ENCODE measurements at regions not wholly inside any gene's neighbourhood (a gene's known extent, or its start where the extent isn't known, plus 50 kb on each side); places are given as distances from the start of the nearest gene placed in this dataset.

GRCh38 chr4:22336822-22337221 is 179.0 kb downstream of the ADGRA3 start:
- Histone ChIP-seq H3K4me3 (ENCODE audit: low read depth, low read length) (no peak overlapping the region), H4K8ac (ENCODE audit: low read depth, low read length) (no peak overlapping the region), H3K4me1 (ENCODE audit: control insufficient read depth in 1 of 2, insufficient read depth in 2 of 2, low read length in 2 of 2) (no peaks in the 10 kb centered on the region), H2AK5ac (ENCODE audit: low read length) (no peak overlapping the region), H3K27ac (ENCODE audit: low read depth, low read length) (no peak overlapping the region), H3K36me3 (ENCODE audit: control insufficient read depth in 1 of 2, insufficient read depth in 2 of 2, low read length in 2 of 2) (no peaks in the 10 kb centered on the region), H3K4me2 (ENCODE audit: low read length) (no peak overlapping the region), H2BK12ac (ENCODE audit: low read length) (no peak overlapping the region), H3K27me3 (ENCODE audit: insufficient read depth, low read length) (no peaks in the 10 kb centered on the region), H2BK5ac (ENCODE audit: low read depth, low read length, poor library complexity) (no peak overlapping the region), H3K9me3 (ENCODE audit: insufficient read depth, low read depth, low read length) (no peaks in the 10 kb centered on the region), H4K91ac (ENCODE audit: low read depth, low read length) (no peak overlapping the region), H3K79me1 (ENCODE audit: low read length) (no peaks in the 10 kb centered on the region), H2BK120ac (ENCODE audit: insufficient read depth, low read length, poor library complexity) (no peak overlapping the region), H3K18ac (ENCODE audit: low read length) (no peak overlapping the region), H3K79me2 (ENCODE audit: control insufficient read depth, insufficient read depth, low read length, poor library complexity) (no peaks in the 10 kb centered on the region), H3K23ac (ENCODE audit: low read length) (no peak overlapping the region), H4K12ac (ENCODE audit: low read depth, low read length) (no peak overlapping the region), H3K9ac (ENCODE audit: low read length) (no peak overlapping the region), H2AFZ (ENCODE audit: insufficient read depth, low read length, poor library complexity) (no peak overlapping the region), H3K14ac (ENCODE audit: low read length) (no peak overlapping the region), H3K4ac (ENCODE audit: low read depth, low read length) (no peak overlapping the region)
- DNase-seq, result no peak
- WGBS (ENCODE audit: extremely low coverage, insufficient coverage, insufficient read length), result no CpG with 5 or more reads among the region's 6 CpGs

- no CpG with 5 or more reads among the region's 2 CpGs for WGBS (ENCODE audit: extremely low coverage, insufficient coverage, insufficient read length)
- no peak overlapping the region for H3K4ac ChIP-seq (ENCODE audit: low read depth, low read length)
- no peak overlapping the region for H3K14ac ChIP-seq (ENCODE audit: low read length)
- H3K27ac ChIP-seq (ENCODE audit: low read depth, low read length), result no peak overlapping the region
- no peak overlapping the region for H3K9ac ChIP-seq (ENCODE audit: low read length)
- H2BK120ac ChIP-seq (ENCODE audit: insufficient read depth, low read length, poor library complexity), result no peak overlapping the region
- no peaks in the 10 kb centered on the region for H3K4me1 ChIP-seq (ENCODE audit: control insufficient read depth in 1 of 2, insufficient read depth in 2 of 2, low read length in 2 of 2)
- H3K79me1 ChIP-seq (ENCODE audit: low read length), result no peaks in the 10 kb centered on the region
- no peaks in the 10 kb centered on the region for H3K27me3 ChIP-seq (ENCODE audit: insufficient read depth, low read length)
- H3K9me3 ChIP-seq (ENCODE audit: insufficient read depth, low read depth, low read length), result no peaks in the 10 kb centered on the region
- no peak overlapping the region for H3K23ac ChIP-seq (ENCODE audit: low read length)
- no peak for DNase-seq
- no peak overlapping the region for H4K8ac ChIP-seq (ENCODE audit: low read depth, low read length)
- no peak overlapping the region for H2BK5ac ChIP-seq (ENCODE audit: low read depth, low read length, poor library complexity)
- no peak overlapping the region for H3K4me3 ChIP-seq (ENCODE audit: low read depth, low read length)
- no peak overlapping the region for H2AK5ac ChIP-seq (ENCODE audit: low read length)
- H3K18ac ChIP-seq (ENCODE audit: low read length), result no peak overlapping the region
- no peak overlapping the region for H2AFZ ChIP-seq (ENCODE audit: insufficient read depth, low read length, poor library complexity)
- H3K4me2 ChIP-seq (ENCODE audit: low read length), result no peak overlapping the region
- no peaks in the 10 kb centered on the region for H3K79me2 ChIP-seq (ENCODE audit: control insufficient read depth, insufficient read depth, low read length, poor library complexity)
- no peak overlapping the region for H2BK12ac ChIP-seq (ENCODE audit: low read length)
- H4K91ac ChIP-seq (ENCODE audit: low read depth, low read length), result no peak overlapping the region
- H4K12ac ChIP-seq (ENCODE audit: low read depth, low read length), result no peak overlapping the region
- H3K36me3 ChIP-seq (ENCODE audit: control insufficient read depth in 1 of 2, insufficient read depth in 2 of 2, low read length in 2 of 2), result no peaks in the 10 kb centered on the region
Measured at GRCh38 chr4:22334155-22334554, 181.7 kb downstream of the ADGRA3 start.

- no peaks in the 10 kb centered on the region for H3K4me1 ChIP-seq (ENCODE audit: control insufficient read depth in 1 of 2, insufficient read depth in 2 of 2, low read length in 2 of 2)
- no peaks in the 10 kb centered on the region for H3K79me1 ChIP-seq (ENCODE audit: low read length)
- no peak overlapping the region for H2BK5ac ChIP-seq (ENCODE audit: low read depth, low read length, poor library complexity)
- H3K4me2 ChIP-seq (ENCODE audit: low read length), result no peak overlapping the region
- no CpG with 5 or more reads among the region's 1 CpG for WGBS (ENCODE audit: extremely low coverage, insufficient coverage, insufficient read length)
- no peak overlapping the region for H3K27ac ChIP-seq (ENCODE audit: low read depth, low read length)
- H2BK12ac ChIP-seq (ENCODE audit: low read length), result no peak overlapping the region
- no peak overlapping the region for H3K23ac ChIP-seq (ENCODE audit: low read length)
- no peaks in the 10 kb centered on the region for H3K36me3 ChIP-seq (ENCODE audit: control insufficient read depth in 1 of 2, insufficient read depth in 2 of 2, low read length in 2 of 2)
- H2AK5ac ChIP-seq (ENCODE audit: low read length), result no peak overlapping the region
- H3K14ac ChIP-seq (ENCODE audit: low read length), result no peak overlapping the region
- no peak for DNase-seq
- no peak overlapping the region for H4K12ac ChIP-seq (ENCODE audit: low read depth, low read length)
- no peak overlapping the region for H3K18ac ChIP-seq (ENCODE audit: low read length)
- H4K8ac ChIP-seq (ENCODE audit: low read depth, low read length), result no peak overlapping the region
- no peak overlapping the region for H4K91ac ChIP-seq (ENCODE audit: low read depth, low read length)
- H3K4ac ChIP-seq (ENCODE audit: low read depth, low read length), result no peak overlapping the region
- H3K9ac ChIP-seq (ENCODE audit: low read length), result no peak overlapping the region
- H2AFZ ChIP-seq (ENCODE audit: insufficient read depth, low read length, poor library complexity), result no peak overlapping the region
- no peak overlapping the region for H2BK120ac ChIP-seq (ENCODE audit: insufficient read depth, low read length, poor library complexity)
- H3K4me3 ChIP-seq (ENCODE audit: low read depth, low read length), result no peak overlapping the region
- no peaks in the 10 kb centered on the region for H3K79me2 ChIP-seq (ENCODE audit: control insufficient read depth, insufficient read depth, low read length, poor library complexity)
- no peaks in the 10 kb centered on the region for H3K9me3 ChIP-seq (ENCODE audit: insufficient read depth, low read depth, low read length)
- no peaks in the 10 kb centered on the region for H3K27me3 ChIP-seq (ENCODE audit: insufficient read depth, low read length)
Measured at GRCh38 chr4:22324422-22324821, 191.4 kb downstream of the ADGRA3 start.

- H4K8ac ChIP-seq (ENCODE audit: low read depth, low read length), result no peak overlapping the region
- H3K9ac ChIP-seq (ENCODE audit: low read length), result no peak overlapping the region
- H2AK5ac ChIP-seq (ENCODE audit: low read length), result no peak overlapping the region
- H3K4me2 ChIP-seq (ENCODE audit: low read length), result no peak overlapping the region
- no peak overlapping the region for H3K4me3 ChIP-seq (ENCODE audit: low read depth, low read length)
- H3K9me3 ChIP-seq (ENCODE audit: insufficient read depth, low read depth, low read length), result no peaks in the 10 kb centered on the region
- H3K14ac ChIP-seq (ENCODE audit: low read length), result no peak overlapping the region
- H3K36me3 ChIP-seq (ENCODE audit: control insufficient read depth in 1 of 2, insufficient read depth in 2 of 2, low read length in 2 of 2), result no peaks in the 10 kb centered on the region
- no peak overlapping the region for H2BK5ac ChIP-seq (ENCODE audit: low read depth, low read length, poor library complexity)
- no peak overlapping the region for H2BK12ac ChIP-seq (ENCODE audit: low read length)
- H3K27ac ChIP-seq (ENCODE audit: low read depth, low read length), result no peak overlapping the region
- no peaks in the 10 kb centered on the region for H3K27me3 ChIP-seq (ENCODE audit: insufficient read depth, low read length)
- WGBS (ENCODE audit: extremely low coverage, insufficient coverage, insufficient read length), result no CpG with 5 or more reads among the region's 2 CpGs
- H4K91ac ChIP-seq (ENCODE audit: low read depth, low read length), result no peak overlapping the region
- no peak for DNase-seq
- H2AFZ ChIP-seq (ENCODE audit: insufficient read depth, low read length, poor library complexity), result no peak overlapping the region
- H2BK120ac ChIP-seq (ENCODE audit: insufficient read depth, low read length, poor library complexity), result no peak overlapping the region
- no peaks in the 10 kb centered on the region for H3K79me1 ChIP-seq (ENCODE audit: low read length)
- no peak overlapping the region for H3K4ac ChIP-seq (ENCODE audit: low read depth, low read length)
- no peak overlapping the region for H4K12ac ChIP-seq (ENCODE audit: low read depth, low read length)
- no peak overlapping the region for H3K18ac ChIP-seq (ENCODE audit: low read length)
- no peaks in the 10 kb centered on the region for H3K79me2 ChIP-seq (ENCODE audit: control insufficient read depth, insufficient read depth, low read length, poor library complexity)
- H3K4me1 ChIP-seq (ENCODE audit: control insufficient read depth in 1 of 2, insufficient read depth in 2 of 2, low read length in 2 of 2), result no peaks in the 10 kb centered on the region
- no peak overlapping the region for H3K23ac ChIP-seq (ENCODE audit: low read length)
Measured at GRCh38 chr4:22323691-22324090, 192.2 kb downstream of the ADGRA3 start.
